Naive thymus-derived CD4-positive, alpha-beta T cell (primary cell): ENCODE measurements at regions not wholly inside any gene's neighbourhood (a gene's known extent, or its start where the extent isn't known, plus 50 kb on each side); places are given as distances from the start of the nearest gene placed in this dataset.

Source experiments
- ATAC-seq: fragments of 150-1000 bp; cut with Tn5 transposase; 2 replicates; pipeline ENCODE4 v1.10.0; 2021; ENCODE audit warnings: mild to moderate bottlenecking, moderate library complexity
- CTCF ChIA-PET: fragments of 350-600 bp; sonication (Branson Sonifier 250); formaldehyde crosslinking; loops from one replicate; lab custom pipeline; 2021; ENCODE audit warnings: antibody characterized with exemption; lab: Charles Lee
- POLR2A ChIA-PET: fragments of 350-600 bp; sonication (Branson Sonifier 250); formaldehyde crosslinking; loops from one replicate; lab custom pipeline; 2021; ENCODE audit warnings: antibody characterized with exemption, inconsistent platforms; lab: Charles Lee
- DNase-seq, 9 donors: peaks; one replicate each; pipeline versions ENCODE4 v3.0.0 to v3.0.0-alpha.2; 2020 to 2022; ENCODE audit warnings: mixed read lengths in 1 of 9
- H3K27ac ChIP-seq: one replicate; pipeline ENCODE4 v1.7.0; 2013; ENCODE audit warnings: mild to moderate bottlenecking, low read depth, low read length, moderate library complexity
- H3K27me3 ChIP-seq, 2 donors: one replicate each; pipeline ENCODE4 v1.7.0; 2013; ENCODE audit warnings: low read length in 2 of 2, mild to moderate bottlenecking in 2 of 2, moderate library complexity in 2 of 2; ENCODE audit not compliant: control insufficient read depth in 2 of 2, insufficient read depth in 2 of 2
- H3K36me3 ChIP-seq, 3 experiments: 1 replicate in 2 of 3; 2 replicates in 1 of 3; pipeline ENCODE4 v1.7.0; 2013; ENCODE audit warnings: low read length in 3 of 3, mild to moderate bottlenecking in 3 of 3, moderate library complexity in 1 of 3; ENCODE audit not compliant: insufficient read depth in 3 of 3, control insufficient read depth in 2 of 3
- H3K4me1 ChIP-seq, 2 donors: one replicate each; pipeline ENCODE4 v1.7.0; 2013; ENCODE audit warnings: low read length in 2 of 2, mild to moderate bottlenecking in 2 of 2, moderate library complexity in 1 of 2; ENCODE audit not compliant: control insufficient read depth in 2 of 2, insufficient read depth in 2 of 2
- H3K4me3 ChIP-seq: 2 replicates; pipeline ENCODE4 v1.7.0; 2013; ENCODE audit warnings: mild to moderate bottlenecking, low read length
- H3K9me3 ChIP-seq, 3 experiments: 1 replicate in 2 of 3; 2 replicates in 1 of 3; pipeline ENCODE4 v1.7.0; 2013; ENCODE audit warnings: low read length in 3 of 3; ENCODE audit not compliant: control insufficient read depth in 2 of 3
- H3K27ac Mint-ChIP-seq, 9 donors: one replicate each; pipeline ENCODE4 v1.8.0; 2020 to 2022; ENCODE audit warnings: mixed read lengths in 9 of 9, mild to moderate bottlenecking in 8 of 9, moderate library complexity in 5 of 9, inconsistent platforms in 2 of 9
- H3K27me3 Mint-ChIP-seq, 5 donors: one replicate each; pipeline ENCODE4 v1.8.0; 2021 to 2022; ENCODE audit warnings: mixed read lengths in 5 of 5, mild to moderate bottlenecking in 1 of 5
- H3K36me3 Mint-ChIP-seq, 5 donors: one replicate each; pipeline ENCODE4 v1.8.0; 2020 to 2022; ENCODE audit warnings: mixed read lengths in 5 of 5, mild to moderate bottlenecking in 3 of 5, inconsistent platforms in 1 of 5
- H3K4me1 Mint-ChIP-seq, 7 donors: one replicate each; pipeline ENCODE4 v1.8.0; 2020 to 2022; ENCODE audit warnings: mixed read lengths in 7 of 7, mild to moderate bottlenecking in 3 of 7, inconsistent platforms in 1 of 7
- H3K4me3 Mint-ChIP-seq, 10 donors: one replicate each; pipeline ENCODE4 v1.8.0; 2020 to 2022; ENCODE audit warnings: mild to moderate bottlenecking in 10 of 10, mixed read lengths in 10 of 10, moderate library complexity in 6 of 10, inconsistent platforms in 2 of 10
- H3K9me3 Mint-ChIP-seq, 11 donors: one replicate each; pipeline ENCODE4 v1.8.0; 2020 to 2022; ENCODE audit warnings: mixed read lengths in 11 of 11, mild to moderate bottlenecking in 4 of 11, inconsistent platforms in 1 of 11, moderate library complexity in 1 of 11
- intact Hi-C, 2 donors: fragments of 100-400 bp; cut with micrococcal nuclease; formaldehyde crosslinking; loops; one replicate each; pipeline ENCODE4 v1.15.1; 2023

- Histone ChIP-seq H3K4me3 (no peak overlapping the region), H3K36me3 (no peaks in the 10 kb centered on the region), H3K27me3 (no peaks in the 10 kb centered on the region), H3K27ac (no peak overlapping the region), H3K9me3 (no peaks in the 10 kb centered on the region), H3K4me1 (no peaks in the 10 kb centered on the region)
- ATAC-seq (no peak), DNase-seq (no peak)
- Mint-ChIP-seq H3K4me3 (no peak overlapping the region), H3K4me1 (no peaks in the 10 kb centered on the region), H3K36me3 (no peaks in the 10 kb centered on the region), H3K27ac (no peak overlapping the region), H3K9me3 (peaks cover 0 to 8% (median 3%) of the 10 kb centered on the region in 11 donors), H3K27me3 (no peaks in the 10 kb centered on the region)
- intact Hi-C loops = no loop called here
- ChIA-PET POLR2A (no interaction called here), CTCF (no interaction called here)
Measured at GRCh38 chr11:109480251-109480650, 58.3 kb downstream of the C11orf87 start.

- Histone ChIP-seq H3K4me1 (no peaks in the 10 kb centered on the region), H3K36me3 (no peaks in the 10 kb centered on the region), H3K9me3 (no peaks in the 10 kb centered on the region), H3K27ac (no peak overlapping the region), H3K27me3 (no peaks in the 10 kb centered on the region), H3K4me3 (no peak overlapping the region)
- ChIA-PET POLR2A (no interaction called here), CTCF (no interaction called here)
- Mint-ChIP-seq H3K27me3 (no peaks in the 10 kb centered on the region), H3K4me1 (no peaks in the 10 kb centered on the region), H3K27ac (no peak overlapping the region), H3K9me3 (peaks cover 0 to 10% (median 3%) of the 10 kb centered on the region in 11 donors), H3K36me3 (no peaks in the 10 kb centered on the region), H3K4me3 (no peak overlapping the region)
- intact Hi-C loops = no loop called here
- no peak for ATAC-seq
- no peak for DNase-seq
Measured at GRCh38 chr11:109486129-109486528, 64.1 kb downstream of the C11orf87 start.

- Histone ChIP-seq H3K4me1 (no peaks in the 10 kb centered on the region), H3K27ac (no peak overlapping the region), H3K36me3 (no peaks in the 10 kb centered on the region), H3K4me3 (no peak overlapping the region), H3K27me3 (no peaks in the 10 kb centered on the region), H3K9me3 (no peaks in the 10 kb centered on the region)
- Mint-ChIP-seq H3K36me3 (no peaks in the 10 kb centered on the region), H3K27me3 (no peaks in the 10 kb centered on the region), H3K4me1 (no peaks in the 10 kb centered on the region), H3K27ac (no peak overlapping the region), H3K4me3 (no peak overlapping the region), H3K9me3 (peaks cover 0 to 15% (median 3%) of the 10 kb centered on the region in 11 donors)
- intact Hi-C loops = no loop called here
- DNase-seq (no peak), ATAC-seq (no peak)
- CTCF ChIA-PET = no interaction called here
- POLR2A ChIA-PET = no interaction called here
Measured at GRCh38 chr11:109490953-109491635, 69.1 kb downstream of the C11orf87 start.

- Mint-ChIP-seq H3K4me1 (no peaks in the 10 kb centered on the region), H3K27me3 (no peaks in the 10 kb centered on the region), H3K36me3 (no peaks in the 10 kb centered on the region), H3K27ac (no peak overlapping the region), H3K4me3 (no peak overlapping the region), H3K9me3 (peaks cover 0 to 4% (median 0%) of the 10 kb centered on the region in 11 donors)
- no peak overlapping the region for H3K27ac ChIP-seq
- ChIA-PET POLR2A (no interaction called here), CTCF (no interaction called here)
- ATAC-seq = no peak
- intact Hi-C loops = no loop called here
- no peak overlapping the region for H3K4me3 ChIP-seq
- H3K27me3 ChIP-seq = no peaks in the 10 kb centered on the region
- no peak for DNase-seq
- no peaks in the 10 kb centered on the region for H3K9me3 ChIP-seq
- H3K36me3 ChIP-seq = no peaks in the 10 kb centered on the region
- H3K4me1 ChIP-seq = no peaks in the 10 kb centered on the region
Measured at GRCh38 chr11:109506115-109506514, 84.1 kb downstream of the C11orf87 start.

- Histone ChIP-seq H3K9me3 (no peaks in the 10 kb centered on the region), H3K27me3 (no peaks in the 10 kb centered on the region), H3K4me1 (no peaks in the 10 kb centered on the region), H3K27ac (no peak overlapping the region), H3K4me3 (no peak overlapping the region), H3K36me3 (no peaks in the 10 kb centered on the region)
- no peaks in the 10 kb centered on the region for H3K36me3 Mint-ChIP-seq
- DNase-seq (no peak), ATAC-seq (no peak)
- intact Hi-C loops = no loop called here
- CTCF ChIA-PET = no interaction called here
- POLR2A ChIA-PET = no interaction called here
- H3K4me3 Mint-ChIP-seq = no peak overlapping the region
- H3K27ac Mint-ChIP-seq = no peak overlapping the region
- H3K9me3 Mint-ChIP-seq = peaks cover 0 to 4% (median 0%) of the 10 kb centered on the region in 11 donors
- no peaks in the 10 kb centered on the region for H3K4me1 Mint-ChIP-seq
- no peaks in the 10 kb centered on the region for H3K27me3 Mint-ChIP-seq
Measured at GRCh38 chr11:109507331-109507730, 85.3 kb downstream of the C11orf87 start.

- Histone ChIP-seq H3K27ac (no peak overlapping the region), H3K4me3 (no peak overlapping the region), H3K4me1 (no peaks in the 10 kb centered on the region), H3K27me3 (no peaks in the 10 kb centered on the region), H3K9me3 (no peaks in the 10 kb centered on the region), H3K36me3 (no peaks in the 10 kb centered on the region)
- no peak for DNase-seq
- Mint-ChIP-seq H3K9me3 (peaks cover 0 to 4% (median 0%) of the 10 kb centered on the region in 11 donors), H3K4me1 (no peaks in the 10 kb centered on the region), H3K36me3 (no peaks in the 10 kb centered on the region), H3K4me3 (no peak overlapping the region), H3K27me3 (no peaks in the 10 kb centered on the region), H3K27ac (no peak overlapping the region)
- CTCF ChIA-PET = no interaction called here
- ATAC-seq = no peak
- POLR2A ChIA-PET = no interaction called here
- intact Hi-C loops = no loop called here
Measured at GRCh38 chr11:109507836-109508561, 86.0 kb downstream of the C11orf87 start.

- DNase-seq (no peak), ATAC-seq (no peak)
- Mint-ChIP-seq H3K27ac (no peak overlapping the region), H3K9me3 (peaks cover 0 to 7% (median 0%) of the 10 kb centered on the region in 11 donors), H3K4me3 (no peak overlapping the region), H3K27me3 (no peaks in the 10 kb centered on the region), H3K4me1 (no peaks in the 10 kb centered on the region), H3K36me3 (no peaks in the 10 kb centered on the region)
- ChIA-PET CTCF (no interaction called here), POLR2A (no interaction called here)
- Histone ChIP-seq H3K27ac (no peak overlapping the region), H3K27me3 (no peaks in the 10 kb centered on the region), H3K4me1 (no peaks in the 10 kb centered on the region), H3K9me3 (no peaks in the 10 kb centered on the region), H3K36me3 (no peaks in the 10 kb centered on the region), H3K4me3 (no peak overlapping the region)
- intact Hi-C loops = no loop called here
Measured at GRCh38 chr11:109508943-109509342, 87.0 kb downstream of the C11orf87 start.
